ENCODE measurements at regions not wholly inside any gene's neighbourhood (a gene's known extent, or its start where the extent isn't known, plus 50 kb on each side); places are given as distances from the start of the nearest gene placed in this dataset.
"Not testable (repeated sequence)": the region's sequence is repeated elsewhere in the genome, so short reads cannot be mapped to it uniquely, and the experiment has no call there.

DNA sequence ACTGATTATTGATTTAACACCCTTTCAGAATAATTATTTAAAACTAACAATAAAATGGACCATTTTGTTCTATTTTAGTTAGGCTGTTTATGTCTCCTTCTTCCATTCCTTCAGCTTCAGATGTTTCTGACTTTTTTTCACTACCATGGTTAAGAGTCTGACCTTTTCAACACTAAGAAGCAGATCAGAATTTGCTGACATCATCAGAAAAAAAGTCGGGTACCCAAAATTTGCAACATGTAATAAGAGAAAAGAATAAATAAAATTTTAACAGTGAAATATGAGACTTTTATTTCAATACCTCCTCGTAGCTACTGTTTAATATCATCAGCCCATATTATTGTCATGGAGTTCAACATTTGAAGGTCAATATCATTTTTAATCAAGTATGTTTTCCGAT is 1158.3 kb downstream of the RPIA start:
- H3K4me3 ChIP-seq (ENCODE audit: low read depth, low read length) = no peak overlapping the region
- DNase-seq (ENCODE audit: low read depth) = no peak
- TF ChIP-seq, protein P1, sequence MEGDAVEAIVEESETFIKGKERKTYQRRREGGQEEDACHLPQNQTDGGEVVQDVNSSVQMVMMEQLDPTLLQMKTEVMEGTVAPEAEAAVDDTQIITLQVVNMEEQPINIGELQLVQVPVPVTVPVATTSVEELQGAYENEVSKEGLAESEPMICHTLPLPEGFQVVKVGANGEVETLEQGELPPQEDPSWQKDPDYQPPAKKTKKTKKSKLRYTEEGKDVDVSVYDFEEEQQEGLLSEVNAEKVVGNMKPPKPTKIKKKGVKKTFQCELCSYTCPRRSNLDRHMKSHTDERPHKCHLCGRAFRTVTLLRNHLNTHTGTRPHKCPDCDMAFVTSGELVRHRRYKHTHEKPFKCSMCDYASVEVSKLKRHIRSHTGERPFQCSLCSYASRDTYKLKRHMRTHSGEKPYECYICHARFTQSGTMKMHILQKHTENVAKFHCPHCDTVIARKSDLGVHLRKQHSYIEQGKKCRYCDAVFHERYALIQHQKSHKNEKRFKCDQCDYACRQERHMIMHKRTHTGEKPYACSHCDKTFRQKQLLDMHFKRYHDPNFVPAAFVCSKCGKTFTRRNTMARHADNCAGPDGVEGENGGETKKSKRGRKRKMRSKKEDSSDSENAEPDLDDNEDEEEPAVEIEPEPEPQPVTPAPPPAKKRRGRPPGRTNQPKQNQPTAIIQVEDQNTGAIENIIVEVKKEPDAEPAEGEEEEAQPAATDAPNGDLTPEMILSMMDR (IDR thresholded peaks at IDR 0.05; ENCODE audit: insufficient read depth, low read length) = no peak

DNA sequence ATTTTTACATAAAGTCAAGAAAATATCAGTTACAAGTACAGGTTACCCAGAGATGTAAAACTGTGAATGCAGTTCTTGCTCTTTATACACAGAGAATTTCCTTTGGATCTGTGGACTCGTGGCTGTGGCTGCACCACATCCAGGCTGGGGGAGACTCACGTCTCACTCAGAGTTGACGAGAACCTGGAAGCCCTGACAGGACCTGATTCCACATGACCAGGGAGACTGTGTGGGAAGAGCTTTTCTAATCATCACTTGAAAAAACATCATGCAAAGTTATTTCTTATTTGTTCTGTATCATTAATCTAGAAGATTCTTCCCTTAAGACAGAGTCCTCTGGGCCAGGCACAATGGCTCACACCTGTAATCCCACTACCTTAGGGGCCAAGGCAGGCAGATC is 1159.0 kb downstream of the RPIA start:
- H3K4me3 ChIP-seq (ENCODE audit: low read depth, low read length) = no peak overlapping the region
- no peak for DNase-seq (ENCODE audit: low read depth)
- TF ChIP-seq, protein P1 (IDR thresholded peaks at IDR 0.05; ENCODE audit: insufficient read depth, low read length) = no peak

DNA sequence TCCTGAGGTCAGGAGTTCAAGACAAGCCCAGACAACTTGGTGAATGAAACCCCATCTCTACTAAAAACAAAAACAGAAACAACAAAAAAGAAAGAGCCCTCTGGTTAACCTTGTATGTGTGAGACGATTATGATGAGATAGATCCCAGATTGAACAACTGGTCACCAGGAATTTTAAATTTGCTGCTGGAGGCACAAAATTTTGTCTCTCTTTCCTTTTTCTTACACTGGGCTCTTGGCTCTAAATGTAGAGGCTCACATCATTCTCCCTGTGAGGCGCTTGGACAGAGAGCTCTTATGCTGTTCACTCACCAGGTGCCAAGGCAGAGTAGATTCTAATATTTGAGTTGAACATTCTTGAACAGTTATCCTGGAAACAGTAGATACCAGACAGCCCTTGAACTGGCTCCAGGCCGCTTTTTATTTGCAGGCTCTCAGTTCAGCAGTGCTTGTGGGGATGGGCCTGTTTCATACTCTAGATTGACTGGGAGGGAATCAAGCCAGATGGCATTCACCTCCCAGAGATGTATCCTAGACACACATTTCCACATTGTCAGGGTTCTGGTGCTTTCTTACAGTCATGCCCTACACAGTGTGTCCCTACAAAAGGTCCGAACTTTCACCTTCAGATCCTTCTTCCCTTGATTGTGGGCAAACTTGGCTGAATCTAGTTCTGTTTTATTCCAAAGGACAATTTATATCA is 1159.6 kb downstream of the RPIA start:
- H3K4me3 ChIP-seq (ENCODE audit: low read depth, low read length) = no peak overlapping the region
- TF ChIP-seq, protein P1 (IDR thresholded peaks at IDR 0.05; ENCODE audit: insufficient read depth, low read length) = no peak
- DNase-seq (ENCODE audit: low read depth) = no peak

DNA sequence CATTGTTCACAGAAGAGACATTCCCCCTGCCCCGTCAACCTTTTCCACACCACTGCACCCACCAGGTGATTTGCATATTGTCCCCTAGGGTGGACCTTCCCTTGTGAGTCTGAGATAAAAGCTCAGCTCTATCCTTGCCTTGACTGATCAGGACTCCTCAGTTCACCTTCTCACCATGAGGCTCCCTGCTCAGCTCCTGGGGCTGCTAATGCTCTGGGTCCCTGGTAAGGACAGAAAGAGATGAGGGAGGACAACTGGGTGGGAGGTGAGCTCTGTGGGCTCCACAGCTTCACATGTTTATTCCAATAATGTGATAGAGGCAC is 1160.1 kb downstream of the RPIA start:
- H3K4me3 ChIP-seq (ENCODE audit: low read depth, low read length) = no peak overlapping the region
- TF ChIP-seq, protein P1 (IDR thresholded peaks at IDR 0.05; ENCODE audit: insufficient read depth, low read length) = no peak
- no peak for DNase-seq (ENCODE audit: low read depth)

DNA sequence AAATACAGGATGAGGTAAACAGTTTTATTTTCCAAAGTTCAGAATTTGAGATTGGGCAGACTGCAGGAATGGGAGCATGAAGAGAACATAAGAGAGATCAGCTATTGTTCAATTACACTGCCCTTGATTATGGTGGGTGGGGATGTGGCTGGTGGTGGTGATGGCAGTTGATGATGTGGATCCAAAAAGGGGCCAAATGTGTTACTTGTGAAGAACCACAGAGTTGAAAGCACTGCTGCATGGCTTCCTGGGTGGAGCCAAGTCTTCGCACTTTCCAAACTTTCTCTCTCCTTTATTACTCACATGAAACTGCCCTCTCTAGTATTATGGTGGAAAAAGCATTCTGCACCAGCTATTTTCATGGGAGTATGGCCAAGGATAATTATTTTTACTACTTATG is 1162.0 kb downstream of the RPIA start:
- H3K4me3 ChIP-seq (ENCODE audit: low read depth, low read length); DNase-seq (ENCODE audit: low read depth): not testable (repeated sequence)

DNA sequence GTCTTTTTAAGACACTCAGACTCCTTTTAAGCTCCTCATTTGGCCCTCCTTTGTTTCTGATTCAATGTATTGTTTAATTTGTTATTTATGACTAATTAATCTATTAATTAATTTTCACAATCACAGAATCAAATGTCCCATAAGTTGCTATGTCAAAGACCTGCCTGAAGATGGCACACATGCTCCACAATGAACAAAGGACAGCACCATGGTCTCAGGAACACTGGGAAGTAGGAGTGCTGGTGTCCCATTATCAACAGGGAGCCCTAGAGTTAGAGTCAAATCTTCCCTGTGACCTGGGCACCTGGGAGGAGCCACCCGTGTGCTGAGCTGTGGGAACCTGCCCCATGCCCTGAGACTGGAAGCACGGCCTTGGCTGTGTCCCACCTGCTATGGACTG is 1164.3 kb downstream of the RPIA start:
- DNase-seq (ENCODE audit: low read depth); H3K4me3 ChIP-seq (ENCODE audit: low read depth, low read length): not testable (repeated sequence)

DNA sequence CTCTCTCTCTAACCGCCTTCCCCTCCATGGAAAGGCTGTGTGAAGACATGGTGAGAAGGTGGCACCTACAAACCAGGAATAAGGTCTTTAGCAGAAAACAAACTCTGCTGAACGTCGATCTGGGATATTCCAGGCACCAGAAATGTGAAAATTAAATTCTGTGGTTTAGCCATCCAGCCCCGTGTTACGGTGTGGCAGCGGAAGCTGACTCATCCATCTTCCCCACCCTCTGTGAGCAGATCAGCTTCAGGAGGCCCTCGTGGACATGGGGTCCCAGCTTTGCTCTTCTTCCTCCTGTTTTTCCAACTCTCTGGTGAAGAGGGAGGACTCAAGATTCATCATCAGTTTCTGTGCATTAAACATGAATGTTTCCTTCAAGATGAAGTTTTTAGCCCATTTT is 1164.8 kb downstream of the RPIA start:
- DNase-seq (ENCODE audit: low read depth); H3K4me3 ChIP-seq (ENCODE audit: low read depth, low read length): not testable (repeated sequence)

DNA sequence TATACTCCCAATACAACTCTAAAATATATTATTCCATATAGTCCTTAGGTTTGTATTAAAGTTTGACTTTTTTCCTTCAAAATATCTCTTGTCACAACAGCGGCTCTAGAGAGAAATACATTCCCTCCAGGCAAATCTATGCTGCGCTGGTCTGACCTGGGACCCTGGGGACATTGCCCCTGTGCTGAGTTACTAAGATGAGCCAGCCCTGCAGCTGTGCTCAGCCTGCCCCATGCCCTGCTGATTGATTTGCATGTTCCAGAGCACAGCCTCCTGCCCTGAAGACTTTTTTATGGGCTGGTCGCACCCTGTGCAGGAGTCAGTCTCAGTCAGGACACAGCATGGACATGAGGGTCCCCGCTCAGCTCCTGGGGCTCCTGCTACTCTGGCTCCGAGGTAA is 1170.7 kb downstream of the RPIA start:
- DNase-seq (ENCODE audit: low read depth) = not testable (repeated sequence)

DNA sequence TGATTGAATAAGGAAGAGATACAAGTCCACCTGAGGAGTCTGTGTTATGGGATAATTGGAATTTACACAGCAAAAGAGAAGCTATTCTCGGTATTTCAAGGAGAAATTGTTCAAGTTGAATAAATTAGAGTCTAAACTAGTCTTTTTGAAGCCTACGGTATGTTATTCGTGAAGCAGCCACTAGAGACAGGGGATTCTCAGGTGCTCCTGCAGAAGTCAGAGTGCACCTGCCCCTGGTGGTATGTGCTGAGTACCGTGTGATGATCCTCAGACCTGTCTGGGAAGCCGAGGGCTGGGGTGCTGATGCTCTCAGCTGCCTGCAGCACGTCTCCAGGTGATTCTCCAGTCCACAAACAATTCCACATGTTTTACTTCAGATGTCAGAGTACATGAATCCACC is 1171.7 kb downstream of the RPIA start:
- DNase-seq (ENCODE audit: low read depth); H3K4me3 ChIP-seq (ENCODE audit: low read depth, low read length): not testable (repeated sequence)

More for the DNA sequence above, 1170.7 kb downstream of the RPIA start:
- H3K4me3 ChIP-seq (ENCODE audit: low read depth, low read length) = not testable (repeated sequence)
